Common myeloid progenitor, CD34-positive (primary cell): ENCODE measurements at regions not wholly inside any gene's neighbourhood (a gene's known extent, or its start where the extent isn't known, plus 50 kb on each side); places are given as distances from the start of the nearest gene placed in this dataset.
A peak's percentile ranks its signal among the peaks of the same experiment; 100 is the strongest.

ENCODE experiments used
- CTCF ChIA-PET: fragments of 350-600 bp; sonication (Branson Sonifier 250); formaldehyde crosslinking; loops from one replicate; lab custom pipeline; 2021; ENCODE audit warnings: antibody characterized with exemption; lab: Charles Lee
- POLR2A ChIA-PET: fragments of 350-600 bp; sonication (Branson Sonifier 250); formaldehyde crosslinking; loops from one replicate; lab custom pipeline; 2021; ENCODE audit warnings: antibody characterized with exemption; lab: Charles Lee
- DNase-seq, 3 donors: peaks; one replicate each; pipeline versions ENCODE4 v3.0.0 to v3.0.0-alpha.2; 2013
- H3K27ac ChIP-seq, 2 experiments: 1 replicate in 1 of 2; 2 replicates in 1 of 2; pipeline ENCODE4 v1.7.0; 2013; ENCODE audit warnings: inconsistent platforms in 2 of 2, low read length in 2 of 2, mild to moderate bottlenecking in 2 of 2, low read depth in 1 of 2, moderate library complexity in 1 of 2; ENCODE audit not compliant: severe bottlenecking in 2 of 2, insufficient read depth in 1 of 2, poor library complexity in 1 of 2
- H3K27me3 ChIP-seq, 5 experiments: replicated peaks in 2 of 5; 1 replicate in 3 of 5; 2 replicates in 2 of 5; pipeline versions ENCODE4 v1.6.1 to v1.7.0; 2013; ENCODE audit warnings: low read length in 4 of 5, mild to moderate bottlenecking in 2 of 5, moderate library complexity in 2 of 5, inconsistent platforms in 1 of 5; ENCODE audit not compliant: insufficient read depth in 5 of 5, control insufficient read depth in 4 of 5
- H3K36me3 ChIP-seq, 4 experiments: 1 replicate in 2 of 4; 2 replicates in 2 of 4; pipeline versions ENCODE4 v1.6.1 to v1.7.0; 2013; ENCODE audit warnings: low read length in 3 of 4, control low read depth in 1 of 4, mild to moderate bottlenecking in 1 of 4; ENCODE audit not compliant: control insufficient read depth in 4 of 4, insufficient read depth in 4 of 4
- H3K4me1 ChIP-seq, 4 experiments: 1 replicate in 3 of 4; 2 replicates in 1 of 4; pipeline versions ENCODE4 v1.6.1 to v1.7.1; 2013; ENCODE audit warnings: low read length in 3 of 4, mild to moderate bottlenecking in 3 of 4, control low read depth in 1 of 4, inconsistent platforms in 1 of 4, moderate library complexity in 1 of 4; ENCODE audit not compliant: control insufficient read depth in 4 of 4, insufficient read depth in 4 of 4; ENCODE audit errors: control extremely low read depth in 1 of 4
- H3K4me3 ChIP-seq, 7 experiments: 1 replicate in 4 of 7; 2 replicates in 3 of 7; pipeline versions ENCODE4 v1.5.1 to v1.7.0; 2013; ENCODE audit warnings: mild to moderate bottlenecking in 7 of 7, low read length in 6 of 7, moderate library complexity in 6 of 7, inconsistent platforms in 2 of 7, low read depth in 2 of 7, control low read depth in 1 of 7; ENCODE audit not compliant: insufficient read depth in 4 of 7, control insufficient read depth in 1 of 7; ENCODE audit errors: extremely low read depth in 1 of 7
- H3K9me3 ChIP-seq, 5 experiments: 1 replicate in 4 of 5; 2 replicates in 1 of 5; pipeline versions ENCODE4 v1.6.1 to v1.7.1; 2013; ENCODE audit warnings: low read length in 4 of 5, mild to moderate bottlenecking in 2 of 5, inconsistent platforms in 1 of 5, low read depth in 1 of 5, moderate library complexity in 1 of 5; ENCODE audit not compliant: control insufficient read depth in 4 of 5, insufficient read depth in 2 of 5; ENCODE audit errors: control extremely low read depth in 1 of 5
- WGBS: methylation state at CpG from one replicate; pipeline ENCODE4 v1.1.5; 2013; ENCODE audit not compliant: insufficient coverage; 5-methylcytosine and 5-hydroxymethylcytosine counted together

DNA sequence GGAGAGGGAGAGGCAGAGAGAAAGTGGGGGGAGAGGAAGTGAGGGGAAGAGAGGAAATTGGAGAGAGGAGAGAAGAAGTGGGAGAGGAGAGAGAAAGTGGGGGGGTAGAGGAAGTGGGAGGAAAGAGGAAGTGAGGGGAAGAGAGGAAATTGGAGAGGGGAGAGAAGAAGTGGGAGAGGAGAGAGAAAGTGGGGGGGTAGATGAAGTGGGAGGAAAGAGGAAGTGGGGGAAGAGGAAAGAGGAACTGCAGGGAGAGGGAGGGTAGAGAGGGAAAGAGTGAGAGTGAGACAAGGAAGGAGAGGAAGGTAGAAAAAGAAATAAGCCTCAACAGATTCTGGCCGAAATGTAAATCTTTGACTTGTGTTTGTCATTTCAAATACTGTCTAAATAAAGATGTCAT is 146.6 kb downstream of the KLF12 start:
- no CpG with 5 or more reads among the region's 1 CpG for WGBS
- POLR2A ChIA-PET: interaction anchor here (0.7 kb wide), 1 partner anchor 36 kb away, joined by 4 read pairs; no protein-coding TSS in a partner anchor
- Histone ChIP-seq H3K27me3 (no peaks in the 10 kb centered on the region), H3K4me3 (no peak overlapping the region), H3K4me1 (peaks cover 0 to 7% (median 1%) of the 10 kb centered on the region in 4 experiments), H3K36me3 (peaks cover 0 to 7% (median 3%) of the 10 kb centered on the region in 4 experiments), H3K27ac (no peak overlapping the region), H3K9me3 (no peaks in the 10 kb centered on the region)
- CTCF ChIA-PET: no interaction called here
- peak in 1 of 3 donors; percentile 8 for DNase-seq

DNA sequence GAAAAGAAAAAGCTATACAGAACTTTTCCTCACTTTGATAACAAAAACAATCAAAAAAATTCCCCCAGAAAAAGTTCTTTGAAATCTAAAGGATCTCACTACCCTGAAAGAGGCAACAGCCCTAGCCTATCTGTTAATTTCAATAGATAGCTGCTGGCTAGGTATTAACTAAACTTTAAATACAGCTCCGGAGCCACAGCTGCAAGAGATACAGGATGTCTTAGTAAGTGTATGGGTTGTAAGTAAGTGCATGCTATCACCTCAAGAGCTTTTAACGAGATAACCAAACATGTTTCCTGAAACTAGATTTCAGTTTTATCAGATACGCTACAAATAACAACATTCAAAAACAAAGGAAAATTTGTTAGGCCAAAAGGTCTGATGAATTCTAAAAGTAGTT is 148.4 kb downstream of the KLF12 start:
- Histone ChIP-seq H3K27me3 (no peaks in the 10 kb centered on the region), H3K4me3 (no peak overlapping the region), H3K9me3 (no peaks in the 10 kb centered on the region), H3K27ac (no peak overlapping the region), H3K36me3 (peaks cover 0 to 7% (median 3%) of the 10 kb centered on the region in 4 experiments), H3K4me1 (peaks cover 0 to 4% (median 0%) of the 10 kb centered on the region in 4 experiments)
- DNase-seq: no peak
- ChIA-PET POLR2A (no interaction called here), CTCF (interaction anchor here (0.9 kb wide), 1 partner anchor 32 kb away, joined by 3 read pairs; no protein-coding TSS in a partner anchor)
- whole genome bisulfite sequencing: no CpG with 5 or more reads among the region's 3 CpGs

DNA sequence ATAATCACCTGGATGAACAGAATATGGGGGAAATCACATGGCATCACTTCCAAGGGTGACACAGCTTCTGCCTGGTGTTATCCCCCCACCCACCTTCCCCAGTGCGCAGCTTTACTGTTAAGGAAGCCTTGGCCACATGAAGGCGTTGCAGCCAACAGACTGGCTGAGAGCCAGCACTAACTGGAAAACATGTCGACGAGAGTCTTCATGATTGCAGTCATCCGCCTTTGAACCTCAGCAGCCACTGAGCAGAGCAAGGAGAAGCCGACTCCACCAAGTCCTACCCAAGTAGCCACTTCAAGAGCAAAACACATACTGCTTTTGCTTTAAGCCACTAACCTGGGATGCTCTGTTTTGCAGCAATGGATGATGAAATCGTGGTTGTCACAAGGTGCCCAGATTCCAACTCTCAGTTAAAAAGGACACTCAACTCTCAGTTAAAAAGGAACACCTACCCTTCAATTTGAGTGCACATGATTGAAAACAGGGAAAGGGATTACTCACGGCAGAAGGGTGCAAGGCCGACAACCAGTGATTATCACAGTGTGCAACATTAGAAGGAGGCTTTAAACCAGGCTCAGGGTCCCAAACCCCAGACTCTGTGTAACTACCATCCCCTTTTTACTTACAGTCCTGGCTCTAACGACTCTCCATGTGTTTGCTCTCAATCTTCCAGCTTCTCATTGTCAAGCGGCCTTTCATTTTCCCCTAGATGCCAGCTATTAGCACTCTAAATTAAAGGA is 149.1 kb downstream of the KLF12 start:
- H3K9me3 ChIP-seq: no peaks in the 10 kb centered on the region
- peaks cover 0 to 4% (median 0%) of the 10 kb centered on the region in 4 experiments for H3K4me1 ChIP-seq
- peaks cover 0 to 7% (median 3%) of the 10 kb centered on the region in 4 experiments for H3K36me3 ChIP-seq
- no peak overlapping the region for H3K4me3 ChIP-seq
- POLR2A ChIA-PET: no interaction called here
- no peak overlapping the region for H3K27ac ChIP-seq
- no peak for DNase-seq
- H3K27me3 ChIP-seq: no peaks in the 10 kb centered on the region
- WGBS: 95% methylated on average over 10 of the region's 11 CpGs
- CTCF ChIA-PET: interaction anchor here (0.9 kb wide), 1 partner anchor 33 kb away, joined by 3 read pairs; no protein-coding TSS in a partner anchor

DNA sequence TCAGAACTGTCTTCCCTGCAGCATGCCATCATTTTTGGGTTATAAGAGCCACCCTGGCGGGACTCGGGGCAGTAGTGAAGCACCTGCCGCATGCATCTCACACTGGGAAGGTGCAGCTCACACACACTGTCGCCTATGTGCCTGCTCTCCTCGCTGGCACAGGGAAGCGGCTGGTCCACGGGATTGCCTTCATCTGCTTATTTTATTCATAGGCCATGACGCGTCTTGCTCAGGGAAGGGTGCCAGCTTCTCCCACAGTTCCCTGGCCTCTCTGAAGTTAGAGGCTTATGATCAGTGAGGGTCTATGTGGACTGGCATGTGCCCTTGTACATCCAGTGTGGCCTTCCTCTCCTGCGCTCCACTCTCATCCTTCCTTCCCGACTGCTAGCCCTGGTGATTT is 150.0 kb downstream of the KLF12 start:
- Histone ChIP-seq H3K4me3 (no peak overlapping the region), H3K4me1 (peaks cover 0 to 4% (median 0%) of the 10 kb centered on the region in 4 experiments), H3K9me3 (no peaks in the 10 kb centered on the region), H3K27ac (no peak overlapping the region), H3K36me3 (peaks cover 0 to 7% (median 3%) of the 10 kb centered on the region in 4 experiments), H3K27me3 (no peaks in the 10 kb centered on the region)
- CTCF ChIA-PET: no interaction called here
- 99% methylated on average over 11 of the region's 11 CpGs for WGBS
- POLR2A ChIA-PET: no interaction called here
- DNase-seq: no peak

DNA sequence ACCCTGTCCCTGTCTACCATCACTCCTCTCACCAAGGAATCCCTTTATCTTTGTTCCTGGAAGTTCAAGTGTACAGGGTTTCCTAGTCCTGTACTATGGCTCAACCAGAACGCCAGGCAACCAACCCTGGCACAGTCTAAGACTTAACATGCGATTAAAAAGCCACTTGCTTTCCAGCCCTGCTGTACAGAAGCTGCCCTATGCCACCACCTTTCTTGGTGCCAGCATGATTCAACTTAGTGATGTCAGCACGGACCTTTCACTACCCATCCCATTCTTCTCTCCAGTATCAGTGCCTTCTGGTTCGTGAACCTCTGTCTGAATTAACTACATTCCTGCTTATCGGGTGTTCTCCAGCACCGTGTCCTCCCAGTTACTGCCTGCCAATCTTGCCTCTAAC is 151.1 kb downstream of the KLF12 start:
- ChIA-PET CTCF (no interaction called here), POLR2A (no interaction called here)
- Histone ChIP-seq H3K4me3 (no peak overlapping the region), H3K27me3 (no peaks in the 10 kb centered on the region), H3K4me1 (peaks cover 0 to 4% (median 0%) of the 10 kb centered on the region in 4 experiments), H3K27ac (no peak overlapping the region), H3K36me3 (peaks cover 0 to 7% (median 4%) of the 10 kb centered on the region in 4 experiments), H3K9me3 (no peaks in the 10 kb centered on the region)
- WGBS: 85% methylated on average over 6 of the region's 6 CpGs
- DNase-seq: no peak

DNA sequence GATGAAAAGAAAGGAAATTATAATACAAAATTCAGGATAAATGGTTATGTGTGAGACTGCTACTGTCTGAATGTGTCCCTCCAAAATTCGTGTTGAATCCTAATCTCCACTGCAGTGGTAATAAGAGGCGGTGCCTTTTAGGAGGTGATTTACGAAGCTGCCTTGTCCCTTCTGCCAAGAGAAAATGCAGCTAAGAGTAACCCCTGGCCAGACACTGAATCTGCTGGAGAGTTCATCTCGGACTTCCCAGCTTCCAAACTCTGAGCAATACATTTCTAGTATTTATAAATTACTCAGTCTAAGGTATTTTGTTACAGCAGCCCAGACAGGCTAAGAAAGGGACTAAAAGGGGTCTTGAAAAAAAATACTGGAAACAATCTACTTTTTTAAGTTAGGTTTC is 152.6 kb downstream of the KLF12 start:
- Histone ChIP-seq H3K36me3 (peaks cover 0 to 7% (median 5%) of the 10 kb centered on the region in 4 experiments), H3K4me1 (no peaks in the 10 kb centered on the region), H3K27ac (no peak overlapping the region), H3K27me3 (no peaks in the 10 kb centered on the region), H3K9me3 (no peaks in the 10 kb centered on the region), H3K4me3 (no peak overlapping the region)
- WGBS: 87% methylated on average over 3 of the region's 4 CpGs
- no peak for DNase-seq
- POLR2A ChIA-PET: no interaction called here
- CTCF ChIA-PET: no interaction called here

DNA sequence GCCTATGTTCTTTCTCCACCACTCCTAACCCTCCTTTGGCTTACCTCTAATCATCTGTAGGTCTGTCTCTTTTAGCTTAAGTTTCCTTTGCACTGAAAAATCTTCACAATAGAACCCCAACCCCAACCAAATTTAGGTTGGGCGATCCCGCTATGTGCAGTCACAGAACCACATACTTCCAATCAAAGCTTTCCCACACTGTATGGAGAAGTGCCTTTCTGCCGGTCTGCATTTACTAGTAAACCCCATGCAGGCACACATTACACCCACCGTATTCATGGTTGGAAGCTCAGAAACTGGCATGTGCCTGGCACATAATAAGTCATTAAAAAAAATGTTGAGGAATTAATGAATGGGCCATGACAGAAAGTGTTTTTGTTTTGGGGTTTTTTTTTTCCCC is 158.4 kb downstream of the KLF12 start:
- H3K4me3 ChIP-seq: no peak overlapping the region
- H3K36me3 ChIP-seq: peaks cover 0 to 4% (median 0%) of the 10 kb centered on the region in 4 experiments
- H3K9me3 ChIP-seq: peaks cover 0 to 9% (median 4%) of the 10 kb centered on the region in 5 experiments
- DNase-seq: no peak
- H3K27ac ChIP-seq: no peak overlapping the region
- no peaks in the 10 kb centered on the region for H3K4me1 ChIP-seq
- 98% methylated on average over 4 of the region's 4 CpGs for WGBS
- POLR2A ChIA-PET: no interaction called here
- no peaks in the 10 kb centered on the region for H3K27me3 ChIP-seq
- CTCF ChIA-PET: no interaction called here
